ENCODE measurements at regions not wholly inside any gene's neighbourhood (a gene's known extent, or its start where the extent isn't known, plus 50 kb on each side); places are given as distances from the start of the nearest gene placed in this dataset.

DNA sequence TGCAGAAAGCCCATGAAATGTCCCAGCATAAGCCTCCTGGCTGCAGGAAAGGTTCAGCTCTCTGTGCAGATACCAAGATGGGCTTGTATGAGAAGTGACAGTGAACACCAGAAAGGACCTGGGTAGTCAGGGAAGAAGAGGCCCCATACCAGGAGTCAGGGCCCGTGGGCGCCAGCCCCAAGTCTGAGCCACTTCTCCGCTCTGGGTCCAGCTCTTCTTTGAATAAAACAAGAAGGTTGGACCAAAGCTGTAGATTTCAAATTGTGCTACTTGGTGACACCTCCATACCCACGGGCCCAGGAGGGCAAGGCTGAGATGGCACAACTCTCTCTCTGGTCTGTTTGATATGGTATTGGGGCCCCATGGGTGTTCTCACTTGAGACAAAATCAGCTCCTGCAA is 261.5 kb downstream of the UACA start:
- TF ChIP-seq, protein P1, sequence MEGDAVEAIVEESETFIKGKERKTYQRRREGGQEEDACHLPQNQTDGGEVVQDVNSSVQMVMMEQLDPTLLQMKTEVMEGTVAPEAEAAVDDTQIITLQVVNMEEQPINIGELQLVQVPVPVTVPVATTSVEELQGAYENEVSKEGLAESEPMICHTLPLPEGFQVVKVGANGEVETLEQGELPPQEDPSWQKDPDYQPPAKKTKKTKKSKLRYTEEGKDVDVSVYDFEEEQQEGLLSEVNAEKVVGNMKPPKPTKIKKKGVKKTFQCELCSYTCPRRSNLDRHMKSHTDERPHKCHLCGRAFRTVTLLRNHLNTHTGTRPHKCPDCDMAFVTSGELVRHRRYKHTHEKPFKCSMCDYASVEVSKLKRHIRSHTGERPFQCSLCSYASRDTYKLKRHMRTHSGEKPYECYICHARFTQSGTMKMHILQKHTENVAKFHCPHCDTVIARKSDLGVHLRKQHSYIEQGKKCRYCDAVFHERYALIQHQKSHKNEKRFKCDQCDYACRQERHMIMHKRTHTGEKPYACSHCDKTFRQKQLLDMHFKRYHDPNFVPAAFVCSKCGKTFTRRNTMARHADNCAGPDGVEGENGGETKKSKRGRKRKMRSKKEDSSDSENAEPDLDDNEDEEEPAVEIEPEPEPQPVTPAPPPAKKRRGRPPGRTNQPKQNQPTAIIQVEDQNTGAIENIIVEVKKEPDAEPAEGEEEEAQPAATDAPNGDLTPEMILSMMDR (IDR thresholded peaks at IDR 0.05; ENCODE audit: insufficient read depth, low read length): no peak
- no peak for TF ChIP-seq SPI1 (IDR thresholded peaks at IDR 0.05; ENCODE audit: borderline replicate concordance, low read depth)
